Transverse colon (tissue), 4 donors: ENCODE measurements at regions not wholly inside any gene's neighbourhood (a gene's known extent, or its start where the extent isn't known, plus 50 kb on each side); places are given as distances from the start of the nearest gene placed in this dataset.
A peak's percentile ranks its signal among the peaks of the same experiment; 100 is the strongest.

ENCODE experiments used
- DNase-seq: peaks from one replicate; pipeline ENCODE4 v3.0.0-alpha.2; 2019
- H3K27ac ChIP-seq, 4 donors: fragments of 200-600 bp; sonication (generic); 2 replicates each; pipeline ENCODE4 v1.5.1; 2016 to 2018; ENCODE audit warnings: inconsistent platforms in 4 of 4
- H3K27me3 ChIP-seq: fragments of 200-600 bp; sonication (generic); 2 replicates; pipeline ENCODE4 v1.5.1; 2017; ENCODE audit warnings: inconsistent platforms
- H3K36me3 ChIP-seq, 4 donors: fragments of 200-600 bp; sonication (generic); 2 replicates each; pipeline ENCODE4 v1.5.1; 2017 to 2019; ENCODE audit warnings: inconsistent platforms in 4 of 4
- H3K4me1 ChIP-seq, 4 donors: fragments of 200-600 bp; sonication (generic); 2 replicates each; pipeline ENCODE4 v1.5.1; 2017 to 2020; ENCODE audit warnings: inconsistent platforms in 4 of 4
- H3K4me3 ChIP-seq, 4 donors: fragments of 200-600 bp; sonication (generic); 1 replicate in 1 of 4; 2 replicates in 3 of 4; pipeline versions ENCODE4 v1.5.1 to v1.6.1; 2017 to 2019; ENCODE audit warnings: inconsistent platforms in 4 of 4
- H3K9me3 ChIP-seq, 2 donors: fragments of 200-600 bp; sonication (generic); 2 replicates each; pipeline ENCODE4 v1.5.1; 2017 to 2019; ENCODE audit warnings: inconsistent platforms in 2 of 2
- CTCF ChIP-seq, 5 experiments: fragments of 200-600 bp in 3 of 5; fragments of 450-650 bp in 2 of 5; sonication (generic) in 3 of 5; IDR thresholded peaks; 1 replicate in 2 of 5; 2 replicates in 3 of 5; pipeline ENCODE4 v1.5.1; 2016 to 2017; ENCODE audit warnings: antibody characterized with exemption in 5 of 5, inconsistent platforms in 3 of 5, mild to moderate bottlenecking in 2 of 5, moderate library complexity in 1 of 5
- EP300 ChIP-seq: sonication (generic); formaldehyde crosslinking; IDR thresholded peaks from one replicate; pipeline ENCODE4 v1.6.1; 2017; ENCODE audit warnings: antibody characterized with exemption, low read depth
- POLR2A ChIP-seq: fragments of 450-650 bp; IDR thresholded peaks from one replicate; pipeline ENCODE4 v1.6.1; 2016; ENCODE audit warnings: antibody characterized with exemption, mild to moderate bottlenecking, moderate library complexity
- POLR2AphosphoS5 ChIP-seq, 3 donors: sonication (generic); formaldehyde crosslinking; IDR thresholded peaks; one replicate each; pipeline ENCODE4 v1.6.1; 2016; ENCODE audit warnings: antibody characterized with exemption in 3 of 3
- WGBS, 2 donors: methylation state at CpG; one replicate each; pipeline ENCODE4 v1.1.5; 2018; ENCODE audit warnings: low coverage in 1 of 2; 5-methylcytosine and 5-hydroxymethylcytosine counted together
- in situ Hi-C, 4 donors: fragments of 200-750 bp; cut with MboI; loops; one replicate each; pipeline versions ENCODE4 v1.15.0 to v1.15.1; 2017; ENCODE audit warnings: low sequenced_read_pairs in 3 of 4, low pct_ligation_motif_present in 1 of 4, low pct_unique_long_range_greater_than_20kb in 1 of 4
- intact Hi-C: fragments of 100-400 bp; cut with DNase I; formaldehyde crosslinking; loops from one replicate; pipeline ENCODE4 v1.15.1; 2023; ENCODE audit warnings: low total_unique reads

GRCh38 chrX:41003506-41004270 is 81.6 kb upstream of the USP9X start:
- in situ Hi-C loops (no loop called here), intact Hi-C loops (no loop called here)
- no peak for TF ChIP-seq CTCF (IDR thresholded peaks at IDR 0.05)
- no peak for TF ChIP-seq EP300
- TF ChIP-seq POLR2AphosphoS5 (IDR thresholded peaks at IDR 0.05) = no peak
- no peak for TF ChIP-seq POLR2A

GRCh38 chrX:41005445-41005992 is 79.7 kb upstream of the USP9X start:
- H3K9me3 ChIP-seq = no peaks in the 10 kb centered on the region
- H3K4me3 ChIP-seq = no peak overlapping the region
- TF ChIP-seq CTCF (IDR thresholded peaks at IDR 0.05) (no peak), POLR2AphosphoS5 (IDR thresholded peaks at IDR 0.05) (no peak)
- H3K27me3 ChIP-seq = no peaks in the 10 kb centered on the region
- intact Hi-C loops (no loop called here), in situ Hi-C loops (no loop called here)
- WGBS, 2 donors = 27 to 38% methylated on average over 3 of the region's 3 CpGs
- H3K4me1 ChIP-seq = no peaks in the 10 kb centered on the region
- no peaks in the 10 kb centered on the region for H3K36me3 ChIP-seq
- no peak overlapping the region for H3K27ac ChIP-seq
- no peak for DNase-seq

More at GRCh38 chrX:41003506-41004270, 81.6 kb upstream of the USP9X start:
- no peaks in the 10 kb centered on the region for H3K36me3 ChIP-seq
- H3K4me1 ChIP-seq = no peaks in the 10 kb centered on the region
- DNase-seq = no peak
- no peak overlapping the region for H3K27ac ChIP-seq
- H3K9me3 ChIP-seq = no peaks in the 10 kb centered on the region
- H3K27me3 ChIP-seq = no peaks in the 10 kb centered on the region
- 0 to 72% methylated on average over 1 to 3 of the region's 3 CpGs for WGBS, 2 donors
- H3K4me3 ChIP-seq = no peak overlapping the region

- Histone ChIP-seq H3K9me3 (no peaks in the 10 kb centered on the region), H3K27ac (peak overlapping the region; percentile 86 to 92 (median 90)), H3K27me3 (no peaks in the 10 kb centered on the region), H3K4me1 (peaks cover 0 to 7% (median 2%) of the 10 kb centered on the region in 4 donors), H3K4me3 (peak overlapping the region in 3 of 4 donors; percentile 20 to 38 (median 30)), H3K36me3 (no peaks in the 10 kb centered on the region)
- DNase-seq = peak; percentile 76
- 20 to 29% methylated on average over 1 to 28 of the region's 28 CpGs for WGBS, 2 donors
- in situ Hi-C loops (no loop called here), intact Hi-C loops (no loop called here)
- TF ChIP-seq POLR2AphosphoS5 (IDR thresholded peaks at IDR 0.05) (peak; percentile 21 to 62 (median 34)), EP300 (no peak), POLR2A (peak; percentile 79), CTCF (IDR thresholded peaks at IDR 0.05) (peak in 1 of 5 experiments; percentile 15)
These were observed 75.1 kb upstream of the USP9X start for GRCh38 chrX:41009850-41010846.
